LHCN-M2 (cell line): ENCODE measurements at regions not wholly inside any gene's neighbourhood (a gene's known extent, or its start where the extent isn't known, plus 50 kb on each side); places are given as distances from the start of the nearest gene placed in this dataset.

ENCODE experiments used
- DNase-seq: peaks from one replicate; pipeline ENCODE4 v3.0.0-alpha.2; 2012; ENCODE audit warnings: low read depth

DNA sequence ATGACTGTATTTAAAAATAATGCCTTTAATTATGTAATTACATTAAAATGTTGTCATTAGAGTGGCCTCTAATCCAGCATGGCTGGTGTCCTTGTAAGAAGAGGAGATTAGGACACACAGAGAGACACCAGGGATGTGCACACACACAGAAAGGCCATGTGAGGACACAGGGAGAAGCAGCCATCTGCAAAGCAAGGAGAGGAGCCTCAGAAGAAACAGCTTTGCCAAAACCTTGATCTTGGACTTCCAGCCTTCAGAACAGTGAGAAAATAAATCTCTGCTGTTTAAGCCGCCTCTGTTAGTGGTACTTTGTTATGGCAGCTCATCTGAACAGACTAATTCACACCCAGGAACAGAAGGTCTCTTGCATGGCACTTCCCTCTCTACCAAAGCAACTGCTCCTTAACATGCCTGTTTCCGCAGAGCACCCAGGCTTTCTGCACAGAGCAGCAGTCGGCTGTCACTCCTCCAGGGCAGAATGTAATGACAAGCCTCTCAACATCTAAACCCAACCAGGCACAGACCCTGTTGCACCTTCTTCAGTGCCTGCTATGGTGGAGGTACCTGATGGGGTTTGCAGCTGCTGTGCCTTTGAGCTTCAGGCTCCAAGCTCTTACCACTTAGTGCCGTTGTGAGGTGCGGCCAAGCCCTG, 377.7 kb downstream of the TDRD15 start:
- DNase-seq = no peak

DNA sequence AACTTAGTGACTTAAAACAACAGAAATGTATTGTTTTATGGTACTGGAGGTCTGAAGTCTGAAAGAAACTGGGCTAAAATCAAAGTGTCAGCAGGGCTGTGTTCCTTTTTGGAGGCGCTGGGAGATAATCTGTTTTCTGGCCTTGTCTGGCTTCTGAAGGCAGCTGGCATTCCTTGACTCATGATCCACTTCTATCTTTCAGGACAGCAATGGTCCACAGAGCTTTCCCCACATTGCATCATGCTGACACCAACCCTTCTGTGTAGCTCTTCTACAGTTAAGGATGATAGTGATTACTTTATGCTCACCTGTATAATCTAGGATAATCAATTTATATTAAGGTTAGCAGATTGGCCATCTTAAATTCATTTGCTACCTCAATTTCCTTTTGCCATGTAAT, 392.1 kb downstream of the TDRD15 start:
- DNase-seq = no peak

DNA sequence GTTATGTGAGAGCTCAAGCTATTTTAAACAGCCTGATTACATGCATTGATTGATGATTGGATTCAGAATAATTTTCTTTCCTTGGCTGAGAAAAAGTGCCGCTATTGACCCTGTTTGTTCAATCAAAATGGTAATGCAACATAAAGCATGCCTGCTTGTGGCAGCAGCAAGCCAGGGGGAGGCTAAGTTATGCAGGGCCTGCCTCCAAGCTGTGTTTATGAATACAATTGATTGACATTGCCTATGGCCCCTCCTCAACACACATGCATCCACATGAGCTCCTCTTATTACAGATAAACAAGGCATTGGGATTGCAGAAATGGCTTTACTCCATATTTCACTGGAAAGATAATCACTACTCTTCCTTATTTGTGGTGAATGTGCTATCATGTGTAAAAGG, 395.6 kb downstream of the TDRD15 start:
- DNase-seq = no peak

DNA sequence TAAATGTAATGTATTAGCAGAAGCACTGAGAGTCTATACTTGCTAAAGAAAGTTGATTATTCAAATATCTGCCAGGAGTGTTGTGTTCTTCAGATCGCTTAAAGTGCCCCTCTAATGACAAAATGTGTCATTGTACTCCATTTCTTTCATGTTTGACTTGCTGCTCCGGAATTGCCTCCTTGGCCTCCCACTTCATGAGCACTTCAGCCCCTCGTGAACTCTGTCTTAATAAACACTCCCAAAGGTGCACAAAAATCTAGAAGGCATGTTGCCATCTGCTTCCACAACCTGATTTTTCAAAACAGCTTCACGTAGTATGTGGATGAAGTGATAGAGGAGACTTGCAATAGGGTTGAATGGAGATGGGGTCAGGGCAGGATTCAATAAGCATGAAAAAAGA, 396.1 kb downstream of the TDRD15 start:
- DNase-seq = no peak

DNA sequence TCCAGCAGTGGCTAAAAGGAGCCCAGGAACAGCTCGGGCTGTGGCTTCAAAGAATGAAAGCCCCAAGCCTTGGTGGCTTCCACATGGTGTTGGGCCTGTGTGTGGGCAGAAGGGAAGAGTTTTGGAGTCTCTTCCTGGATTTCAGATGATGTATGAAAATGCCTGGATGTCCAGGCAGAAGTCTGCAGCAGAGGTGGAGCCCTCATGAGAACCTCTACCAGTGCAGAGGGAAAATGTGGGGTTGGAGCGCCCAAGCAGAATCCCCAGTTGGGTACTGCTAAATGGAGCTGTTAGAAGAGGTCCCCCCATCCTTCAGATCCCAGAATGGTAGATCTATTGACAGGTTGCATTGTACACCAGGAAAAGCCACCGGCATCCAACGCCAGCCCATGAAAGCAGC, 412.1 kb downstream of the TDRD15 start:
- DNase-seq = no peak

DNA sequence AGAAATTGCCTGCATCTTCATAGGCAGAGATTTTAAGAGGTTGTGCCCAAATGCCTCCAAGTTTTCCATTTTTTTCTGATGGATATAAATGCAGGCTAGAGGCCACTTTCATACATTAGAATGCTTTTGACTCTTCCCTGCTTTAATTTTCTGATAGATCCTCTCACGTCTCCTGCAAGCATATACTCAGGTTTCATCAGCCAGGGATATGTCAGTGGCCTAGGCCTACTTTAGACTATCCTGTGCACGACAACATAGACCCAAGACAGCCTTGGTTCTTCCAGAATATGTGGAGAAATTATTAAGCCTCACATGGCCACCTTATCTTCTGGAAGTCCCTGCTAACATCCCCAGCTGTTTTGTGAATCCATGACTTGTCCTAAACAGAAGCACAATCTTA, 415.9 kb downstream of the TDRD15 start:
- DNase-seq = no peak

DNA sequence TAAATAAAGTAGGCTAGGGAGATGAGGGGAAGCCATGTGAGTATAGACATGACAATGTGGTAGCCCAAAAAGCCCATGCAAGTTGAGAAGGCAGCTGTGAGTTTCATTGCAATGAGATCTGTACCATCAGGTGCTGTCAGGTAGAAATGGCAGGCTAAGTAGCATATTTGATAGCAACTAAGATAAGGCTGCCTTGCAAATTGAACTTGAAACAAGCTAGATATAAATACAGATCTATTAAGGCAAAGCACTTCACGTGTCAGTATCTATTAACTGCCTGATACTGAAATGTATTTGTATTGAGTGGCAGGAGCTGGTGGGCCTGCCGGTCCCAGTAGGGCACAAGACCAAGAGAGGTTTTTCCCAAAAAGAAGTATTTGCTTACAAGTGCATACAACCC, 419.9 kb downstream of the TDRD15 start:
- no peak for DNase-seq

DNA sequence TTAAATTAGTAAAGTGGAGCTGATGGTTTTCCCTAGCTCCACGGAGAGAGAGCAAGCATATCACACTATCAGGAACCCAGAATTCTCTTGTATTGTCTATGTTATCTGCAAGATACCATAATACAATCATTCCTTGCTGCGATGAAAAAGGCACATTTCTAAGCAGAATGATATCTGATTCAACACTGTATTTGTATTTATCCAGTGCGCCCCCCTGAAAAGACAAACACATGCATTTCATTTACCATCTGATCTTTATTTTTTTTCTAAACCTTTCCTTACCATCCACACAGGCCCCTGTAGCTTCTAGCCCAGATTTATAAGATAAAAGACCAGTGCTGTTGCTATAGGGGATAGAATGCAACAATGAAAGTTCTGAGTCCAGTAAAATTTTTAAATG, 420.6 kb downstream of the TDRD15 start:
- no peak for DNase-seq

DNA sequence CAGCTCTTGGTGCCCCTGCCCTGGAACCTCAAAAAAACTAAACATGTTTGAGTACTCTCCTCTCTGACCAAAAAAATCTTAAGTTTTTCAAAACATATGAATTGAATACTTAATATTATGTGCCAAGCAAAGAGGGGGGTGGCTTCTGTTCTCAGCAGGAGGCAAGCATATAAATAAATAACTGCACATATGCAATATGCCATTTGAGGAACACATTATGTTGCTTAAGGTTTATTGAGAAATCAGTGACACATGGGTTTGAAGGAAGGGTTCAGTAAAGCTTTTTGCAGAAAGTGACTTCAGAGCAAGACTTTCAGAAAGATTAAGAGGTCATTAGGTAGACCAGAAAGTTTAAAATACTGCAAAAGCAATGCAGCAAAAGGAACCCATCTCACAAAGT, 429.2 kb downstream of the TDRD15 start:
- DNase-seq = no peak

DNA sequence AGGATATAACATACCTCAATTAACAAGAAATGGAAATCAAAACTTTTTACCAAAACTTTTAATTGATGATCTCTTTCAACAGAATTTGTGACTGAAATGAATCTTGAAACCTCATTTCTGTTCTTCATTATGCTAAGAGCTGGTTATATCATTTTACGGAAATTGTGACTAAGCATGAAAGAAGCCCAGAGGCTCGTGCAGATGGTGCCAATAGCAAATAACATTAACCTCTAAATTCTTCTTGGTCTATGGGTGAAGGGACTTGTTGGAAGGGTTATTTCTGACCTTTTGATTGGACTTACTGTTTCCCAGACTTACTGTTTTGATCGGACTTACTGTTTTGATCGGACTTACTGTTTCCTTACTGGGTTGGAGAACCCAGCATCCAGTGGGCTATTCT, 435.6 kb downstream of the TDRD15 start:
- DNase-seq = no peak

DNA sequence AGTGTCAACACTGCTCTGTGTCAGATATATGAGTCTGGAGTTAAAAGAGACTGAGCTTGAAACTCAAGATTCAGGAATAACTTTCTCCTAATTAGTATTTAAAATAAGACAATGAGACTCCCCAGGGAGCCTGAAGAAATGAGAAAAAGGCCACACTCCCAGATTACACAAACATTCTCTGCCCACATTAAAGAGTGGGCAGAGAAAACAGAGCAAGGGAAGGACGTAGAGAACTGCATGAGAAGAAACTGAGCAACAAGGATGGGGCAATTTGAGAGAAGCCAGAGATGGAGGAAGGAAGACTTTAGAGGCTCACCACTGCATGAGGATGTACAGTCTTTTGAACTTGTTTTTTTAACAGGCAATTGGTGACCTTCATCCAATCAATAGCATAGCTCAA, 438.2 kb downstream of the TDRD15 start:
- no peak for DNase-seq

DNA sequence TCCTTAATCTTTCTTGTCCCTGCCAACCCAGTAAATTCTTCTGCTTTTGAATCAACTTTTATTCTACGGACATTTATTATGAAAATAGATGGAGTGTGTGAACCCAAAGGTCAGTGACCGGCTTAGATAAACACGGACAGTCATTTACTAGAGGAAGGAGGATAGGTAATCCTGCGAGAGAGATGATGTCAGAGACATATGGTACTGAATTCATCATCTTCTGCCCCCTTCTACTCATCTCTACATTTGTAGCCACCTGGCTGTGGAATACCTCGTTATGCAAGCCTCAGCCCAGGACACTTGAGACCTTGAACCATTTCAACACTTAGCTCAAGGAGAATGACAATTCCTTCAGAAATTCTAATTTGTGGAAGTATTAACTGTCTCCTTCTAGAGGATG, 443.6 kb downstream of the TDRD15 start:
- no peak for DNase-seq

DNA sequence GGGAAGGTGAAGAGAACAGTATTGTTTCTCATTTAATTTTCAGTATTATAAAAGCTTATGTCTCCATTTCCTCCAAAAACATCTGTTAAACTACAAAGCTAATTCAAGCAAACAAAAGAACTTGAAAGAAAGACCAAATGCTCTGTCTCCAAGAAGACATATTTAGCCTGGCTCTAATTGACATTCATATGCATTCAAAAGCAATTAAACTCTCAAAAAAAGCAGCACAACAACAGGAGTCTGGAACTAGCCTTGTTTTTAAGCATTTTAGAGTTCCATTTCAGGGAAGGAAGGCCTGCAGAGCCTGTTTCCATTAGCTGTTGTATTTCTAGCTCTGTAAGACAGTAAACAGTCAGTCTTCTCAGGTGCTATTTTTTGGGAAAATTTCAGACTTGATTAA, 447.9 kb downstream of the TDRD15 start:
- no peak for DNase-seq

DNA sequence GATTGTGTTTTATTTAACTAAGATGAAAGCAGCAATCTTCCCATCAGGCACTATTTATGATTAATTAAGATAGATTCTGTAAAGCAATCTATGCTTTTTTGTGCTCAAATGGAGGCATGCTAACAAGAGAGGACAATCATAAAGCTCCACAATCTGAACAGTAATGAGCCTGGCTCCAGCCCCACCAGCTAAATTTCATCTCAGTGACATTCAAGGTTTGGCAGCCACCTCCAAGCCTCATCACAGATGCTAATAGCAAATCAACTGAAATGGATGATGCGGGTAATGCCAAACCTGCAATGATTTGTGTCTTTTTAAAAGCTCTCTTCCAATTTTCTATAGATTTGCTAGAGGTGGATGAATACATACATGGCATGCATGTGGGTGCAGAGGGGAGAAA, 456.6 kb downstream of the TDRD15 start:
- no peak for DNase-seq

DNA sequence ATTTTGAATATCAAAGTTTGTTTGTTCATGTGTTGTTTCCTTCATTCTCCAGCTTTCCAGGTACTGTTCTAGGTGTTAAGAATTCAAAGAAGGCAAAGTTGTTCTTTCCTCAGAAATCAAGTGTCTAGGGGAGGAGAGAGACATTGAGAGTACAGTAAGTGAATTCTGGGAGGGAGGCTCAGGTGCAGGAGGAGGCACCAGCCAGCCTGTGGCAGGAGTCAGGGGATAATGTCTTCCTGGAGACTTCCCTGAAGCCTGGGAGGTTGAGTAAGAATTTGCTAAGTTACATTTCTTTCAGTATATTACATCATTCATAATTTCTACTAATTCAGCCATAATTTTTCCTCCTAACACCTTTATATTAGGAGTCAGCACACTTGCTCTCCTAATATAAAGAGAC, 462.1 kb downstream of the TDRD15 start:
- no peak for DNase-seq

DNA sequence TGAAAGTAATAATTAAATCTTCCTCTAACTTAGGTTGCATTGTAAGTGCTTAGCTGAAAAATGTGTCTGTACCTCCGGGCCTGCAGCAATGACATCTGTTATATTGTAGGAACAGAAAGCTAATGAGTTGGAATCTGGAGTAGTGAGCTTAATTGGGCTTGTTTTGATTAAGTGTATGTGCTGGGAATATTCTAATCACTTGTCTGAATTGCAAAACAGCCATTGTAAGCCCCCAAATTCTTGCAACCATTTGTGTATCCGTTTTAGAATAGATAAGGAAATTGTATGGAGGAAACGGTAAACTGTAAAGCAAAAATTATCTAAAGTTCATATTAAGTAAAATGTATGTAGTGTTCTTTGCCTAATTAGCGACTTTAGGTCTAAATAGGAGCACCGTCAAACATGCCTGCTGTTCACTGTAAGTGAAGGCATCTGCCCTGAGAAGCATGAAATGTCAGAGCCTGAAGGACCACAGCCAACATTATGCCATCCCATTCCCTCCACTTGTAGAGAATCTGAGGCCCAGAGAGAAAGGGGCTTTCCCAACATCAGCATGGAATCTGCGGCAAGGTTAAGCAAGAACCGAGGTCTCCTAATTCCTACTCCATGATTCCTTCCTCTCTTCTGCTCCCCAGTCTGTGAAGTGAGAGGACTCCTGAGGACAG, 466.4 kb downstream of the TDRD15 start:
- DNase-seq = no peak

DNA sequence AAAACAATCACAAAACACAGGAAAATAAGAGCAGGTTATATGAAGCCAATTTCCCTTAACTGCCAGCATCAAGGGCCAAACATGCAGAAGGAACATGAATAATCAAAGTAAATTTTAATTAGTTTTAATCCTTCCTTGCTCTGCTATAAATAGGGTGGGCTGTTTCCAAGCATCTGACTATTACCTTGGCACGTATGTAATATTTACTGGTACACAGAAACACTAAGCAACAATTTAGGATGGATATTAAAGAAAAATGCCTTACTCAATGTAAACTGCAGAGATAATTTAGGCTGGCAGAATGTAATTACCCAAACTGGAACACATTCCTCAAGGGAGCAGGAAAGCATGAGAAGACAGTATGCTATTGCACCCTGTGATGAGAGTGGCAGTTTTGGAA, 468.2 kb downstream of the TDRD15 start:
- no peak for DNase-seq

DNA sequence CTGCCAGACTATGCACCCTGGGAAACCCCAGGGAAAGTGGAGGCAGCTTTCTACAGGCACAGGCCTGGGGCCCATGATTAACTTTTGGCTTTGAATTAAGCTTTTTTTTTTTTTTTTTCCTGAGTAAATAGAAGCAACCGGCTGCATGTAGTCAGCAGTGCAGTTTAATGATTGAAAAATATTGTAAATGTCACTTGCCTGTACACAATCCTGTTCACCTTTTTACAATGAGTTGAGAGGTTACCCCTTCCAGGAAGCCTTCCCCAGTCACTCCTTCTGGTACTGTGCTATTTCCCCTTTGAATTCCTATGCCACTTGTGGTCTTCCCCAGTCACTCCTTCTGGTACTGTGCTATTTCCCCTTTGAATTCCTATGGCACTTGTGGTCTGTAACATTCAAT, 475.6 kb downstream of the TDRD15 start:
- DNase-seq = no peak

DNA sequence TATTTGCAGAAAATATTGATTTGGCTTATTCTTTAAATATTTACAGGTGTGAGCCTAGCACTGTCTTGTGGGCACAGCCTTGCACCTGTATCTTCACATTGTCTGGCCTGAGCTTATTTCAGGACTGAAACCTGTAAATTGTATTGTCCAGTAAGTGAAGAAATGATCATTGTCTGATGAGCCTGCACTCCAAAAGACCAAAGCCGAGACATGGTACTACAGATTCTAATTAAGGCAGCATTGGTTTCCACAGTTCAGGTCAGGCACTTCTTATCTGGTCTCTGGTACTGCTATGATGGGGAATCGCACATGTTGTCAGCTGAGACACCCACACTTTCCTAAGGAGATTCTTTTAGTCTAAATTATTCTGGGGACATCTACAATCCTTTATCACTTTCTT, 479.0 kb downstream of the TDRD15 start:
- DNase-seq = no peak

DNA sequence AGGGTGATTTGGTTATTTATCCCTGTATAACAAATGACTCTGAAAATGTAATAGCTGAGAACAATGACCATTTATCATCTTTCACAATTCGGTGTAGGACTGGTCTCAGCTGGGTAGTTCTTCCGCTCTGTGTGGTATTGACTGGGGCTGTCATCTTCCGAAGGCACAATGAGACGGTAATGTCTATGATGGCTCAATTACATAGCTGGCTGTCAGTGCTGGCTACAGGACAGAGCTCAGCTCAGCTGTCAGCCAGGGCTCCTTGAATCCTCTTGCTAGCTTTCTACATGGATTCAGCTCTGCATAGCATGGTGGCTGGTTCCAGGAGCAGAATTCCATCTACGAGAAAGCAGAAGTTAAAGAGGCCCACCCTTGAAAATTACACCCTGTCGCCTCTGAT, 483.8 kb downstream of the TDRD15 start:
- DNase-seq = no peak

DNA sequence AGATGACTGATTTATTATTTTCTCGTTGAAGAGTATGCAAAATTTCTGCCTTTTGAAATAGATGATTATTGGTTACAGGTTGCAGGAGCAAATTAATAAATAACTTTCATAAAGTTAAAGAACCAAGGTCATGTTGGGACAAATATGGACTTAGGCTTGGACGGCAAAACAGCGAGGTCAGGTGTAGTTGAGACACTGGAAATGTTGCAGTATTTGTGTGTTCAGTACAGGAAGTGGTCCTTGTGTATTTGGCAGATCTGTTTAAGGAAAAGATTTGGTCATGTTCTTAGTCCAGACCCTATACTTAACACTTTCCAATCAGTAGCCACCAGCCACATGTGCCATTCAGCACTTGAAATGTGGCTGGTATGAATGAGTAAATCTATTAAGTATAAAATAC, 486.5 kb downstream of the TDRD15 start:
- DNase-seq = no peak

DNA sequence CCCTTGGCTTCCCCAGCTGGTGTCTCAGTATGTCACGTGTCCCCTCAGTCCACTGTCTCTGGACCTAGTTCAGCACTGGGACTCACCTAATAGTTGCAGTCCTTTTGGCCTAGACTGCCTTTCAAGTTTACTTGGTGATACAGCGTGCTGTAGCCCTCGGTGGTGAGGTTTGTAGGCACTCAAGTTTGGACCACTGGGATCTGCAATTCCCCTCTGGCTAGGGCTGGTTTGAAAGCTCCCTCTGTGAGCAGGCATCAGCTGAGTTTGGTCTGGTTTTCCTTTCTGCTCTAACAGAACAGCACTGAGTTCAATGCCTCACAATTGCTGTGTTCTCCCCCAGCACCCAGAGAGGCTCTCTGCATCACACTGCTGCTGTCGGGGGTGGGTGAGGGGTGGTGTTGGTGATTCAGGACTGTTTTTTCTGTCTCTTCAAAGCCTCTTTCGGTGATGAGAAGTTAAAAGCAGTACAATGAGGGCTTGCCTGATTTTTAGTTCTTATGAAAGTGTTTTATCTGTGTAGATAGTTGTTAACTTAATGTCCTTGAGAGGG, 494.2 kb downstream of the TDRD15 start:
- no peak for DNase-seq

DNA sequence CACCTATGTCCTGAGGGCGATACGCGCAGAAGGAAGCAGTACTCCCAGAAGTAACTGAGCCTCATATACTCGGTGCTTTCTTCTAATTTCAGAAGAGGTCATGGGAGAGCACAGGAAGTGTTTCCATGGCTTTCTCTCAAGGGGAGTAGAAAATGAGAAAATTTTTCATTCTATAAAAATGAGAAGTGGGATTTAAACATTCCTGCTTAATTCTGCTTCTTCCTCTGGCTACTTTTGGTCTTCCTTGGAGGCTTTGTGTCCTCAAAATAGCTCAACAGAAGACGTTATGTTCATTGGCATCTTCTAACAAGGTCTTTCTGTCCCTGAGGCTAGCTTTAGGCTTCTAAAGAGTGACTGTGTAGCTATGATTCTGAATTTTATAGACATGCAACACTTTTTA, 497.0 kb downstream of the TDRD15 start:
- no peak for DNase-seq

DNA sequence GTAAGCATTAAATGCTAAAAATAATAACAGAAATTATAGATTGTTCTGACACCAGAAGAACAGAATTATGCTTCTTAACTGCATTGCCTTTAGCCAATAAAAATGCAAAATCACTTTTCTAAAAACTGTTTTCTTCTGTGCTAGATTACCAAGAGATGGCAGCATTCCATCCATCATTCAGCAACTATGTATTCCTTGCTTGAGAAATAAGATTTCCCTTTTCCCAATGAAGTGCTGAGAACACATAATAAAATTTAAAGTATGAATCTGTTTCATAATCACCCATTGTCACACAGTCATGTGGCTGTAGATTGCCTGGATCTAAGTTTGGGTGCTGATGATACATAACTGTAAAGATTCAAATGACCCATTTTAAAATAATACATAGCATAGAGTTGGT, 504.2 kb downstream of the TDRD15 start:
- DNase-seq = no peak
